Astrocyte (in vitro differentiated cells and primary cell): ENCODE measurements at regions not wholly inside any gene's neighbourhood (a gene's known extent, or its start where the extent isn't known, plus 50 kb on each side); places are given as distances from the start of the nearest gene placed in this dataset.

Experiments used
- DNase-seq: peaks from one replicate; pipeline ENCODE4 v3.0.0-alpha.2; 2010; ENCODE audit warnings: low read depth
- FAIRE-seq: peaks from 2 replicates; lab custom pipeline; 2011; peaks lifted over from hg19 to GRCh38; lab: Jason Lieb, UNC
- H2AFZ ChIP-seq: 2 replicates; pipeline ENCODE4 v1.6.0; 2012; ENCODE audit warnings: low read depth, low read length, inconsistent platforms
- H3K27ac ChIP-seq: 2 replicates; pipeline ENCODE4 v1.5.1; 2011; ENCODE audit warnings: low read depth, low read length, inconsistent platforms
- H3K27me3 ChIP-seq: 2 replicates; pipeline ENCODE4 v1.6.0; 2011; ENCODE audit warnings: low read length, inconsistent platforms; ENCODE audit not compliant: insufficient read depth
- H3K36me3 ChIP-seq: 2 replicates; pipeline ENCODE4 v1.5.1; 2011; ENCODE audit warnings: low read length, inconsistent platforms; ENCODE audit not compliant: insufficient read depth
- H3K4me1 ChIP-seq: 2 replicates; pipeline ENCODE4 v1.5.1; 2011; ENCODE audit warnings: low read length, inconsistent platforms; ENCODE audit not compliant: insufficient read depth
- H3K4me2 ChIP-seq: 2 replicates; pipeline ENCODE4 v1.6.0; 2012; ENCODE audit warnings: low read length, inconsistent platforms
- H3K4me3 ChIP-seq: 2 replicates; pipeline ENCODE4 v1.5.1; 2011; ENCODE audit warnings: low read depth, mild to moderate bottlenecking, low read length, inconsistent platforms; ENCODE audit not compliant: insufficient read depth
- H3K79me2 ChIP-seq: 2 replicates; pipeline ENCODE4 v1.6.0; 2012; ENCODE audit warnings: mild to moderate bottlenecking, low read length, inconsistent platforms; ENCODE audit not compliant: insufficient read depth
- H3K9ac ChIP-seq: 2 replicates; pipeline ENCODE4 v1.6.0; 2012; ENCODE audit warnings: mild to moderate bottlenecking, low read length, inconsistent platforms
- H3K9me3 ChIP-seq: 2 replicates; pipeline ENCODE4 v1.5.1; 2012; ENCODE audit warnings: low read depth, mild to moderate bottlenecking, low read length, inconsistent platforms; ENCODE audit not compliant: insufficient read depth
- H4K20me1 ChIP-seq: 2 replicates; pipeline ENCODE4 v1.6.0; 2012; ENCODE audit warnings: low read length, inconsistent platforms; ENCODE audit not compliant: insufficient read depth
- H3K27ac Mint-ChIP-seq: one replicate; pipeline ENCODE4 v1.8.0; 2021; ENCODE audit warnings: mild to moderate bottlenecking, mixed read lengths; ENCODE audit not compliant: unreplicated experiment
- H3K27me3 Mint-ChIP-seq: one replicate; pipeline ENCODE4 v1.8.0; 2021; ENCODE audit warnings: low read depth, mixed read lengths; ENCODE audit not compliant: unreplicated experiment
- H3K36me3 Mint-ChIP-seq: one replicate; pipeline ENCODE4 v1.8.0; 2021; ENCODE audit warnings: low read depth, mixed read lengths; ENCODE audit not compliant: unreplicated experiment
- H3K4me1 Mint-ChIP-seq: one replicate; pipeline ENCODE4 v1.8.0; 2021; ENCODE audit warnings: low read depth, mixed read lengths; ENCODE audit not compliant: unreplicated experiment
- H3K4me3 Mint-ChIP-seq: one replicate; pipeline ENCODE4 v1.8.0; 2021; ENCODE audit warnings: mild to moderate bottlenecking, moderate library complexity, mixed read lengths; ENCODE audit not compliant: unreplicated experiment
- H3K9me3 Mint-ChIP-seq: one replicate; pipeline ENCODE4 v1.8.0; 2021; ENCODE audit warnings: mild to moderate bottlenecking, mixed read lengths; ENCODE audit not compliant: unreplicated experiment
- CTCF ChIP-seq: IDR thresholded peaks from 2 replicates; pipeline ENCODE4 v1.5.1; 2011; ENCODE audit warnings: low read depth, mild to moderate bottlenecking, inconsistent platforms, low read length, moderate library complexity; ENCODE audit not compliant: insufficient read depth
- EZH2 ChIP-seq: IDR thresholded peaks from 2 replicates; pipeline ENCODE4 v1.6.1; 2012; ENCODE audit warnings: mild to moderate bottlenecking, low read length, inconsistent platforms; ENCODE audit not compliant: insufficient read depth

- H3K4me1 ChIP-seq, result no peaks in the 10 kb centered on the region
- no peak overlapping the region for H3K4me2 ChIP-seq
- H3K9me3 ChIP-seq, result no peaks in the 10 kb centered on the region
- H3K27me3 ChIP-seq, result no peaks in the 10 kb centered on the region
- H3K9me3 Mint-ChIP-seq, result no peaks in the 10 kb centered on the region
- peaks cover 9% of the 10 kb centered on the region for H3K36me3 Mint-ChIP-seq
- H3K4me3 ChIP-seq, result no peak overlapping the region
- H3K79me2 ChIP-seq, result no peaks in the 10 kb centered on the region
- no peak overlapping the region for H3K4me3 Mint-ChIP-seq
- H3K36me3 ChIP-seq, result no peaks in the 10 kb centered on the region
- no peaks in the 10 kb centered on the region for H4K20me1 ChIP-seq
- H3K27ac Mint-ChIP-seq, result no peak overlapping the region
- no peaks in the 10 kb centered on the region for H3K27me3 Mint-ChIP-seq
- H3K9ac ChIP-seq, result no peak overlapping the region
- DNase-seq (no peak), FAIRE-seq (no peak)
- no peak overlapping the region for H3K27ac ChIP-seq
- no peaks in the 10 kb centered on the region for H3K4me1 Mint-ChIP-seq
- TF ChIP-seq CTCF, result no peak
- TF ChIP-seq EZH2, result no peak
- H2AFZ ChIP-seq, result no peak overlapping the region
Observed at GRCh38 chr3:178960918-178961317, 110.7 kb downstream of the ZMAT3 start.

- Histone ChIP-seq H3K27me3 (no peaks in the 10 kb centered on the region), H4K20me1 (no peaks in the 10 kb centered on the region), H3K79me2 (no peaks in the 10 kb centered on the region), H3K4me2 (no peak overlapping the region), H3K36me3 (no peaks in the 10 kb centered on the region), H3K4me3 (no peak overlapping the region), H3K9me3 (no peaks in the 10 kb centered on the region), H3K27ac (no peak overlapping the region), H2AFZ (no peak overlapping the region), H3K9ac (no peak overlapping the region), H3K4me1 (no peaks in the 10 kb centered on the region)
- H3K36me3 Mint-ChIP-seq, result peaks cover 9% of the 10 kb centered on the region
- no peaks in the 10 kb centered on the region for H3K9me3 Mint-ChIP-seq
- FAIRE-seq (no peak), DNase-seq (no peak)
- H3K27ac Mint-ChIP-seq, result no peak overlapping the region
- H3K4me3 Mint-ChIP-seq, result no peak overlapping the region
- H3K4me1 Mint-ChIP-seq, result no peaks in the 10 kb centered on the region
- TF ChIP-seq CTCF (no peak), EZH2 (no peak)
- no peaks in the 10 kb centered on the region for H3K27me3 Mint-ChIP-seq
Observed at GRCh38 chr3:178960181-178960580, 111.4 kb downstream of the ZMAT3 start.

- Histone ChIP-seq H3K79me2 (no peaks in the 10 kb centered on the region), H2AFZ (no peak overlapping the region), H3K27ac (no peak overlapping the region), H4K20me1 (no peaks in the 10 kb centered on the region), H3K4me2 (no peak overlapping the region), H3K4me3 (no peak overlapping the region), H3K27me3 (no peaks in the 10 kb centered on the region), H3K36me3 (no peaks in the 10 kb centered on the region), H3K4me1 (no peaks in the 10 kb centered on the region), H3K9ac (no peak overlapping the region), H3K9me3 (peaks cover under 1% of the 10 kb centered on the region)
- DNase-seq (no peak), FAIRE-seq (no peak)
- Mint-ChIP-seq H3K27me3 (no peaks in the 10 kb centered on the region), H3K9me3 (no peaks in the 10 kb centered on the region), H3K4me1 (no peaks in the 10 kb centered on the region), H3K36me3 (peaks cover 4% of the 10 kb centered on the region), H3K4me3 (no peak overlapping the region), H3K27ac (no peak overlapping the region)
- no peak for TF ChIP-seq EZH2
- no peak for TF ChIP-seq CTCF
Observed at GRCh38 chr3:178950676-178951075, 120.9 kb downstream of the ZMAT3 start.
